Psoas muscle (tissue), 7 donors: ENCODE measurements at regions not wholly inside any gene's neighbourhood (a gene's known extent, or its start where the extent isn't known, plus 50 kb on each side); places are given as distances from the start of the nearest gene placed in this dataset.
"Not testable (repeated sequence)": the region's sequence is repeated elsewhere in the genome, so short reads cannot be mapped to it uniquely, and the experiment has no call there.

Experiments used
- ATAC-seq, 4 donors: fragments of 200-7000 bp; cut with Tn5 transposase; one replicate each; pipeline ENCODE4 v1.9.1; 2020; ENCODE audit warnings: moderate library complexity in 3 of 4, mild to moderate bottlenecking in 2 of 4
- DNase-seq, 2 donors: peaks; one replicate each; pipeline ENCODE4 v3.0.0-alpha.2; 2020
- H3K27ac ChIP-seq: fragments of 200-600 bp; one replicate; pipeline ENCODE4 v1.8.0; 2022
- H3K27me3 ChIP-seq, 3 donors: fragments of 200-600 bp in 1 of 3; one replicate each; pipeline versions ENCODE4 v1.6.1 to v1.8.0; 2013 to 2022; ENCODE audit warnings: low read length in 2 of 3, mild to moderate bottlenecking in 2 of 3, moderate library complexity in 1 of 3; ENCODE audit not compliant: insufficient read depth in 3 of 3
- H3K36me3 ChIP-seq, 2 donors: fragments of 200-600 bp in 1 of 2; one replicate each; pipeline versions ENCODE4 v1.6.1 to v1.8.0; 2013 to 2022; ENCODE audit warnings: low read depth in 1 of 2, mild to moderate bottlenecking in 1 of 2, moderate library complexity in 1 of 2; ENCODE audit not compliant: insufficient read depth in 1 of 2
- H3K4me1 ChIP-seq: fragments of 200-600 bp; one replicate; pipeline ENCODE4 v1.8.0; 2022
- H3K4me3 ChIP-seq: fragments of 200-600 bp; one replicate; pipeline ENCODE4 v1.8.0; 2022; ENCODE audit warnings: mild to moderate bottlenecking
- H3K9me3 ChIP-seq: fragments of 200-600 bp; one replicate; pipeline ENCODE4 v1.8.0; 2022
- CTCF ChIP-seq: fragments of 200-600 bp; IDR thresholded peaks from one replicate; pipeline ENCODE4 v1.8.0; 2022; ENCODE audit warnings: antibody characterized with exemption
- WGBS, 3 donors: extraction: QIAGEN DNeasy Blood & Tissue Kit; methylation state at CpG; one replicate each; pipeline versions ENCODE4 v1.1.6 to v1.1.7; 2013; 5-methylcytosine and 5-hydroxymethylcytosine counted together
- intact Hi-C, 2 donors: fragments of 100-400 bp; cut with DNase I; formaldehyde crosslinking; loops; one replicate each; pipeline versions ENCODE4 v1.11.0 to v1.14.2; 2022
- donor health status: healthy with polysubstance abuse.
- donor health status: DM: no; HTN: no; CAD: no; lungs with moderate emphysema.
- donor health status: Bipolar disorder and iron deficiency.
- donor health status: healthy.
- donor health status: DM: yes; HTN: yes; CAD: no.
- donor health status: DM: no; HTN: no; CAD: no.
- donor health status: DM: yes; HTN: yes; CAD: no.

GRCh38 chr6:141202626-141203025, 930.1 kb upstream of the GJE1 start:
- intact Hi-C loops = no loop called here

GRCh38 chr6:141199074-141199473, 933.7 kb upstream of the GJE1 start:
- Histone ChIP-seq H3K27me3 (no peaks in the 10 kb centered on the region), H3K4me3 (no peak overlapping the region), H3K9me3 (peaks cover under 1% of the 10 kb centered on the region), H3K4me1 (no peaks in the 10 kb centered on the region), H3K27ac (no peak overlapping the region), H3K36me3 (no peaks in the 10 kb centered on the region)
- intact Hi-C loops = no loop called here
- no peak for ATAC-seq
- DNase-seq = no peak
- WGBS, 3 donors = 18 to 45% (median 27%) methylated on average over 1 of the region's 1 CpG
- no peak for TF ChIP-seq CTCF

More at GRCh38 chr6:141202626-141203025, 930.1 kb upstream of the GJE1 start:
- no peaks in the 10 kb centered on the region for H3K4me1 ChIP-seq
- 90 to 93% (median 93%) methylated on average over 4 of the region's 4 CpGs for WGBS, 3 donors
- H3K27ac ChIP-seq = no peak overlapping the region
- no peaks in the 10 kb centered on the region for H3K36me3 ChIP-seq
- ATAC-seq (no peak), DNase-seq (no peak)
- TF ChIP-seq CTCF = no peak
- no peaks in the 10 kb centered on the region for H3K27me3 ChIP-seq
- H3K9me3 ChIP-seq = no peaks in the 10 kb centered on the region
- no peak overlapping the region for H3K4me3 ChIP-seq

DNA sequence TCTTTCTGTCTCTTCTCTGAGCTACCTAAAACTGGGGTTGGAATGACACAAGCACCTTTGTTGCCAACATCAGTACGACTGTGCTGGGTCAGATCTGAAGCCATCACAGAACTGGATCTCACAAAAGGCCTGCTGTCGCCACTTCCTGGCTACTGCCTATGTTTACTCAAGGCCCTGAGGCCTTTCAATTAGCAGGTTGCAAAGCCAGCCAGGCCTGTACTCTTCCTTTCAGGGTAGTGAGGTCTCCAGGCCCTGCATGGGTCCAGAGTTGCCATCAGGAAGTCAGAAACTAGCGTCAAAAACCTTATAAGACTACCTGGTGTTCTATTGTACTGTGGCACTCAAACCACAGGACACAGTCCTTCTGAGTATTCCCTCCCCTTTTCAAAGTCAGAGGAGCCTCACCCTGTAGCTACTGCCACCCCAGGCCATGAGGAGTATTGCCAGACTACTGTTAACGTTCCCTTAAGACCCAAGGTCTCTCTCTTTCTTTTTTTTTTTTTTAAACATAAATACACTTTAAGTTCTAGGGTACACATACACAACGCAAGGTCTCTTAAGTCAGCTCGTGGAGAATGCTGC, 937.4 kb upstream of the GJE1 start:
- DNase-seq (no peak), ATAC-seq (no peak)
- no peaks in the 10 kb centered on the region for H3K27me3 ChIP-seq
- H3K4me3 ChIP-seq = no peak overlapping the region
- H3K9me3 ChIP-seq = peaks cover 5% of the 10 kb centered on the region
- H3K27ac ChIP-seq = no peak overlapping the region
- intact Hi-C loops = no loop called here
- WGBS, 3 donors = 86 to 89% (median 87%) methylated on average over 6 of the region's 6 CpGs
- TF ChIP-seq CTCF = no peak
- H3K4me1 ChIP-seq = no peaks in the 10 kb centered on the region
- H3K36me3 ChIP-seq = no peaks in the 10 kb centered on the region

- intact Hi-C loops = no loop called here
- ATAC-seq = no peak
- Histone ChIP-seq H3K36me3 (no peaks in the 10 kb centered on the region), H3K4me3 (no peak overlapping the region), H3K27me3 (no peaks in the 10 kb centered on the region), H3K4me1 (no peaks in the 10 kb centered on the region), H3K9me3 (peaks cover 11% of the 10 kb centered on the region), H3K27ac (no peak overlapping the region)
- TF ChIP-seq CTCF = no peak
- DNase-seq = no peak
- WGBS, 3 donors = 87 to 97% (median 95%) methylated on average over 7 to 9 of the region's 9 CpGs
Measured at GRCh38 chr6:141183368-141183767, 949.4 kb upstream of the GJE1 start.

GRCh38 chr6:141175458-141175857, 957.3 kb upstream of the GJE1 start:
- H3K36me3 ChIP-seq, ATAC-seq, H3K9me3 ChIP-seq, H3K4me1 ChIP-seq, H3K4me3 ChIP-seq, H3K27ac ChIP-seq, DNase-seq, intact Hi-C loops, H3K27me3 ChIP-seq: not testable (repeated sequence)
- 93 to 94% (median 94%) methylated on average over 5 of the region's 5 CpGs for WGBS, 3 donors
